ENCODE measurements at regions not wholly inside any gene's neighbourhood (a gene's known extent, or its start where the extent isn't known, plus 50 kb on each side); places are given as distances from the start of the nearest gene placed in this dataset.

DNA sequence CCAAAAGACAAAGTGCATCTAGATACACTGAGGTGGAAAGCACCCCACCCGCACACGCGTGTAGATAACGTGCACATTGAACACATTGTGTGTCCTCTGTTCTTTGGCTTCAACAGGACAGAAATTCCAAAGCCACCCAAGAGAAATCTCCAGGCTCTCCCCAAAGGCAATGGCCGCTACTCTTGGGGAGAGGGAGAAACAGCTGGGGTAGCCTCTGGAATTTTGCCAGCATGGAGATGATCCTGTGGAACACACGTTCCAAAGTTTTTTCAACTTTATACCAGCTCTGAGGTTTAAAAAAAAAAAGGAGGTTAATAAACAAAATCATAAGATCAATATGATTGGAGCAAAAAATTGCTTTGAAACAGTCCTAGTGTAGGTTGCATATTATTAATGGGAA is 63.0 kb upstream of the CD82 start:
- TF ChIP-seq POLR2AphosphoS5 (IDR thresholded peaks at IDR 0.05; ENCODE audit: low read depth) (no peak), CTCF (IDR thresholded peaks at IDR 0.05; ENCODE audit: insufficient read depth, low read length) (no peak), GABPA (IDR thresholded peaks at IDR 0.05; ENCODE audit: low read depth) (no peak)

All from HL-60 (cell line).